ENCODE measurements at regions not wholly inside any gene's neighbourhood (a gene's known extent, or its start where the extent isn't known, plus 50 kb on each side); places are given as distances from the start of the nearest gene placed in this dataset.

GRCh38 chr16:47943235-47943634 is 212.6 kb downstream of the ABCC12 start:
- TF ChIP-seq POLR2A (IDR thresholded peaks at IDR 0.05; ENCODE audit: low read depth) (no peak), EP300 (IDR thresholded peaks at IDR 0.05) (no peak), CTCF (IDR thresholded peaks at IDR 0.05) (no peak), POLR2AphosphoS5 (IDR thresholded peaks at IDR 0.05) (no peak)
- peaks cover 0 to 7% (median 0%) of the 10 kb centered on the region in 4 donors for H3K27me3 ChIP-seq
- 81% methylated on average over 5 of the region's 6 CpGs for WGBS
- no peak for DNase-seq (ENCODE audit: extremely low spot score)
- no peaks in the 10 kb centered on the region for H3K4me1 ChIP-seq
- no peaks in the 10 kb centered on the region for H3K9me3 ChIP-seq
- intact Hi-C loops (cut with DNase I) = no loop called here
- H3K27ac ChIP-seq (replicated peaks in 1 of 4) = no peak overlapping the region
- no peak overlapping the region for H3K4me3 ChIP-seq
- no peaks in the 10 kb centered on the region for H3K36me3 ChIP-seq

GRCh38 chr16:47940466-47940865 is 215.3 kb downstream of the ABCC12 start:
- WGBS = 36% methylated on average over 1 of the region's 1 CpG
- TF ChIP-seq POLR2AphosphoS5 (IDR thresholded peaks at IDR 0.05) = no peak
- no peak for TF ChIP-seq CTCF (IDR thresholded peaks at IDR 0.05)
- no peak for TF ChIP-seq EP300 (IDR thresholded peaks at IDR 0.05)
- TF ChIP-seq POLR2A (IDR thresholded peaks at IDR 0.05; ENCODE audit: low read depth) = no peak
- no peak for DNase-seq (ENCODE audit: extremely low spot score)
- intact Hi-C loops (cut with DNase I) = no loop called here
- no peak overlapping the region for H3K27ac ChIP-seq (replicated peaks in 1 of 4)
- H3K4me1 ChIP-seq = no peaks in the 10 kb centered on the region
- H3K27me3 ChIP-seq = no peaks in the 10 kb centered on the region
- H3K36me3 ChIP-seq = no peaks in the 10 kb centered on the region
- H3K4me3 ChIP-seq = no peak overlapping the region
- peaks cover 0 to 5% (median 0%) of the 10 kb centered on the region in 4 donors for H3K9me3 ChIP-seq

GRCh38 chr16:47939680-47940079 is 216.1 kb downstream of the ABCC12 start:
- 46% methylated on average over 4 of the region's 4 CpGs for WGBS
- Histone ChIP-seq H3K36me3 (no peaks in the 10 kb centered on the region), H3K9me3 (peaks cover 0 to 5% (median 0%) of the 10 kb centered on the region in 4 donors), H3K27ac (replicated peaks in 1 of 4) (no peak overlapping the region), H3K4me1 (no peaks in the 10 kb centered on the region), H3K4me3 (no peak overlapping the region), H3K27me3 (no peaks in the 10 kb centered on the region)
- no peak for DNase-seq (ENCODE audit: extremely low spot score)
- no peak for TF ChIP-seq POLR2AphosphoS5 (IDR thresholded peaks at IDR 0.05)
- intact Hi-C loops (cut with DNase I) = no loop called here

GRCh38 chr16:47938272-47938671 is 217.5 kb downstream of the ABCC12 start:
- intact Hi-C loops (cut with DNase I) = no loop called here
- no peaks in the 10 kb centered on the region for H3K36me3 ChIP-seq
- WGBS = 90% methylated on average over 1 of the region's 1 CpG
- no peak overlapping the region for H3K27ac ChIP-seq (replicated peaks in 1 of 4)
- peaks cover 0 to 5% (median 0%) of the 10 kb centered on the region in 4 donors for H3K9me3 ChIP-seq
- TF ChIP-seq POLR2A (IDR thresholded peaks at IDR 0.05; ENCODE audit: low read depth) (no peak), POLR2AphosphoS5 (IDR thresholded peaks at IDR 0.05) (no peak), EP300 (IDR thresholded peaks at IDR 0.05) (no peak), CTCF (IDR thresholded peaks at IDR 0.05) (no peak)
- H3K4me1 ChIP-seq = no peaks in the 10 kb centered on the region
- DNase-seq (ENCODE audit: extremely low spot score) = no peak
- H3K4me3 ChIP-seq = no peak overlapping the region
- no peaks in the 10 kb centered on the region for H3K27me3 ChIP-seq

- Histone ChIP-seq H3K27ac (replicated peaks in 1 of 4) (no peak overlapping the region), H3K4me3 (no peak overlapping the region), H3K36me3 (no peaks in the 10 kb centered on the region), H3K27me3 (no peaks in the 10 kb centered on the region), H3K4me1 (no peaks in the 10 kb centered on the region), H3K9me3 (peaks cover 0 to 7% (median 0%) of the 10 kb centered on the region in 4 donors)
- TF ChIP-seq POLR2A (IDR thresholded peaks at IDR 0.05; ENCODE audit: low read depth) (no peak), EP300 (IDR thresholded peaks at IDR 0.05) (no peak)
- no peak for DNase-seq (ENCODE audit: extremely low spot score)
- intact Hi-C loops (cut with DNase I) = no loop called here
- WGBS = 77% methylated on average over 7 of the region's 9 CpGs
Measured at GRCh38 chr16:47928008-47928407, 227.8 kb downstream of the ABCC12 start.

GRCh38 chr16:47927330-47927729 is 228.5 kb downstream of the ABCC12 start:
- intact Hi-C loops (cut with DNase I) = no loop called here
- H3K36me3 ChIP-seq = no peaks in the 10 kb centered on the region
- peaks cover 0 to 4% (median 0%) of the 10 kb centered on the region in 4 donors for H3K9me3 ChIP-seq
- no peaks in the 10 kb centered on the region for H3K27me3 ChIP-seq
- DNase-seq (ENCODE audit: extremely low spot score) = no peak
- no peak for TF ChIP-seq POLR2A (IDR thresholded peaks at IDR 0.05; ENCODE audit: low read depth)
- H3K4me3 ChIP-seq = no peak overlapping the region
- WGBS = 98% methylated on average over 6 of the region's 6 CpGs
- no peak overlapping the region for H3K27ac ChIP-seq (replicated peaks in 1 of 4)
- H3K4me1 ChIP-seq = no peaks in the 10 kb centered on the region

Data from esophagus muscularis mucosa (tissue), 4 donors.